Mucosa of descending colon (tissue), 3 donors: ENCODE measurements at regions not wholly inside any gene's neighbourhood (a gene's known extent, or its start where the extent isn't known, plus 50 kb on each side); places are given as distances from the start of the nearest gene placed in this dataset.
"Not testable (repeated sequence)": the region's sequence is repeated elsewhere in the genome, so short reads cannot be mapped to it uniquely, and the experiment has no call there.

Experiments used
- ATAC-seq: fragments of 200-7000 bp; cut with Tn5 transposase; one replicate; pipeline ENCODE4 v1.9.1; 2020; ENCODE audit warnings: mild to moderate bottlenecking, moderate library complexity
- DNase-seq, 3 donors: peaks; one replicate each; pipeline ENCODE4 v3.0.0-alpha.2; 2020
- H3K36me3 ChIP-seq: fragments of 200-600 bp; one replicate; pipeline ENCODE4 v1.8.0; 2021; ENCODE audit warnings: low read depth, mild to moderate bottlenecking
- H3K4me1 ChIP-seq: fragments of 200-600 bp; one replicate; pipeline ENCODE4 v1.8.0; 2021; ENCODE audit warnings: low read depth, mild to moderate bottlenecking
- H3K4me3 ChIP-seq: fragments of 200-600 bp; one replicate; pipeline ENCODE4 v1.8.0; 2021; ENCODE audit warnings: mild to moderate bottlenecking
- H3K9me3 ChIP-seq: fragments of 200-600 bp; one replicate; pipeline ENCODE4 v1.8.0; 2021; ENCODE audit warnings: mild to moderate bottlenecking
- CTCF ChIP-seq: fragments of 200-600 bp; IDR thresholded peaks from one replicate; pipeline ENCODE4 v1.8.0; 2022; ENCODE audit warnings: antibody characterized with exemption, mild to moderate bottlenecking
- intact Hi-C, 2 donors: fragments of 100-400 bp; cut with DNase I in 1 of 2; cut with micrococcal nuclease in 1 of 2; formaldehyde crosslinking; loops; one replicate each; pipeline versions ENCODE4 v1.11.0 to v1.11.1; 2022; cut with DNase I, micrococcal nuclease
- donor health status: DM: no; HTN: no; CAD: no; lungs with moderate emphysema.
- donor health status: DM: no; HTN: no; CAD: no.
- donor health status: DM: no; HTN: yes; CAD: no.

GRCh38 chr2:37760471-37760870 lies 89.0 kb upstream of the CDC42EP3 start:
- DNase-seq: no peak
- intact Hi-C loops: no loop called here
- no peak for ATAC-seq
- Histone ChIP-seq H3K36me3 (no peaks in the 10 kb centered on the region), H3K4me1 (peaks cover 3% of the 10 kb centered on the region), H3K9me3 (no peaks in the 10 kb centered on the region), H3K4me3 (no peak overlapping the region)
- no peak for TF ChIP-seq CTCF

DNA sequence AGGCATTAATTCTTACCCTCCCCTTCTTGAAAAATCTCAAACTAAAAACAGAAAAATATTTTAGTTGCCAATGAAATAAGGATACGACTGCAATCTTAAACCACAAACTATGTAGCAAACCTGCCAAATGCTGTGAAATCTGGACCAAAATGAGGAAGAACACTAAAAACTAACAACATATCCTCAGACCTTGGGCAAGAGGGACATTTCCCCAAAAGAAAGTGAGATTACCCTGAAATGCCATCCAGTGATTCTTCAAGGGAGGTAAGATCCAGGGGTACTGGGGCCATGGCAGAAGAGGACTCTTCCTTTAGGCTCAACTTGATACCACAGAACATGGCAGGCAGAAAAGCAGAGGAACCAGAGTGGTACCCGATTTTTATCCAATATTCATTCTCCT lies 90.8 kb upstream of the CDC42EP3 start:
- ATAC-seq, H3K9me3 ChIP-seq, DNase-seq, H3K36me3 ChIP-seq, intact Hi-C loops, H3K4me3 ChIP-seq, H3K4me1 ChIP-seq: not testable (repeated sequence)

- Histone ChIP-seq H3K9me3 (no peaks in the 10 kb centered on the region), H3K36me3 (no peaks in the 10 kb centered on the region), H3K4me3 (no peak overlapping the region), H3K4me1 (peaks cover 2% of the 10 kb centered on the region)
- DNase-seq (no peak), ATAC-seq (no peak)
- TF ChIP-seq CTCF: no peak
- intact Hi-C loops: no loop called here
Observed at GRCh38 chr2:37764739-37765138, 93.3 kb upstream of the CDC42EP3 start.

GRCh38 chr2:37766106-37766505 lies 94.7 kb upstream of the CDC42EP3 start:
- ATAC-seq (no peak), DNase-seq (no peak)
- Histone ChIP-seq H3K4me1 (no peaks in the 10 kb centered on the region), H3K9me3 (no peaks in the 10 kb centered on the region), H3K4me3 (no peak overlapping the region), H3K36me3 (no peaks in the 10 kb centered on the region)
- TF ChIP-seq CTCF: no peak
- intact Hi-C loops: no loop called here

GRCh38 chr2:37767046-37767445 lies 95.6 kb upstream of the CDC42EP3 start:
- intact Hi-C loops: no loop called here
- ATAC-seq: no peak
- no peaks in the 10 kb centered on the region for H3K36me3 ChIP-seq
- no peak overlapping the region for H3K4me3 ChIP-seq
- no peak for TF ChIP-seq CTCF
- H3K4me1 ChIP-seq: no peaks in the 10 kb centered on the region
- DNase-seq: no peak
- H3K9me3 ChIP-seq: no peaks in the 10 kb centered on the region

- Histone ChIP-seq H3K9me3 (no peaks in the 10 kb centered on the region), H3K4me1 (no peaks in the 10 kb centered on the region), H3K4me3 (no peak overlapping the region), H3K36me3 (no peaks in the 10 kb centered on the region)
- DNase-seq: no peak
- no peak for TF ChIP-seq CTCF
- intact Hi-C loops: no loop called here
- ATAC-seq: peak; percentile 53
Observed at GRCh38 chr2:37767959-37768925, 96.8 kb upstream of the CDC42EP3 start.
